ENCODE measurements at regions not wholly inside any gene's neighbourhood (a gene's known extent, or its start where the extent isn't known, plus 50 kb on each side); places are given as distances from the start of the nearest gene placed in this dataset.
"Not testable (repeated sequence)": the region's sequence is repeated elsewhere in the genome, so short reads cannot be mapped to it uniquely, and the experiment has no call there.

DNA sequence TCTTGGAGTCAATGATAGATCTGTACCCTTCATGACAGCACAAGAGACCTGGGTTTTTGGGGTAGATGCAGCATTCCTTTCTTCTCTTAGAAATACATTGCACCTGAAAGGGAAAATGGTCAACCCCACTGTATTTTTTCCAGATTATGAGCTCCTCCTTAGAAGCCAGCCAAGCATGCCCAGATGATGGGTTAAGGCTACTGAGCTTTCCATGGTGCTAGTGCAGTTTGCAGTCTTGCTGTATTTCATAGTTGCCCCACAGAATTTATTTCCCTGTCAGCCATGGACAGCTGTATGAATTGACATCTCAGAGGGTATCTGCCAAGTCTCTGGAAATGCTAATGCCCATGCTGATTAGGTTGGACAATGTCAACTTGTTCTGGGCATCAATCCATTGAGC is 73.7 kb upstream of the H2AZ1 start:
- no peak for DNase-seq

- peak; percentile 55 to 82 for DNase-seq
Observed at GRCh38 chr4:100022792-100023222, 72.7 kb upstream of the H2AZ1 start.

DNA sequence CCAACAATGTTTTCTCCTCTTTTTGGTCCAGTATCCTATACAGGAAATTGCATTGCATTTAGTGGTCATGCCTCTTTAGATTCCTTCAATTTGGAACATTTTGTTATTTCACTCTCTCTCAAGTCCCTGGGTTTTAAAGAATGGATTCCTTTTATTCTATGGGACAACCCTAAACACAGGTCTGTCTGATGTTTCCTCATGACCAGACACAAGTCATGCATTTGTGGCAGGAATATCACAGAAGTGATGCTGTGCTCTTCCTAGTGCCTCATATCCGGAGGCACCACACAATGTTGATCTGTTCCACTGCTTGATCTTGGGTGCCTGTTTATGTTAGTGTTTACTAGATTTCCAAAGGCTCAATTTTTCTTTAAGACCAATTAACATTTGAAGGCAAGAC is 69.7 kb upstream of the H2AZ1 start:
- no peak for DNase-seq

- DNase-seq = no peak
Observed at GRCh38 chr4:100017637-100018310, 67.7 kb upstream of the H2AZ1 start.

DNA sequence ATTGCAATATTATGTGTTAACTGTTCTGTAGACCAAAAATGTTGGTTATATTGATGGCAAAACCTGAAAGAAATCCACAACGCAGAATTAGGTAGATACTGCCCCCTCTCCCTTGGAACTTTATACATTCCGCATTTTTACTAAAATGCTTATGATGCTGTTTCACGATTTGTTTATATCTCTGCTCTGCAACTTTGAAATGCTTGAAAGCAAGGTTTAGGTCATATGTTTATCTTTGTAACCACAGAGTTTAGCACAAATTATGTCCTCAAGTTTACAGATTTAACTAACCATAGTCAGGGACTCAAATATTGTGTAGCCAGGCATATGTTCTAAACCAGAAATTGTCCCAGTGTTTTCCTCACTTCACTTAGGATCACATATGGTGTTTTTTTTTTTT is 66.1 kb upstream of the H2AZ1 start:
- no peak for DNase-seq

DNA sequence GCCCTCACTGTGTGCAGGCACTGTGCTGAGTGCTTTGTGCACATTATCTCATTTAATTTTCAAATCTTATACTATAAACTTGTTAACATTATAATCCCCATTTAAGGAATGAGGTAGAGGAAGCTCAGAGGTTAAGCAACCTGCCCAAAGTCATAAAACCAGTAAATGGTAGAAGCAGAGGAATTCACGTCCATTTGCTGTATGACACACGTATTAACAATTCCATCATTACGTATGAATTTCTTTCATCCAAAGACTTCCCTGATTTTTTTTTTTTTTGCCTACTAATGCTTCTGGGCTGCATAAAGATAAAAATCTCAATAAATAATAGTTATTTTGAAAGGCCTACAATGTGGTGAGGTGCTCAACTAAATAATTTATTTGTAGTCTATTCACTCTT is 64.5 kb upstream of the H2AZ1 start:
- no peak for DNase-seq

- no peak for DNase-seq
Observed at GRCh38 chr4:100009490-100009889, 59.4 kb upstream of the H2AZ1 start.

- DNase-seq = no peak
Observed at GRCh38 chr4:100008048-100008447, 58.0 kb upstream of the H2AZ1 start.

- DNase-seq = not testable (repeated sequence)
Observed at GRCh38 chr4:100006161-100006560, 56.1 kb upstream of the H2AZ1 start.
